Testis (tissue), 2 donors: ENCODE measurements at regions not wholly inside any gene's neighbourhood (a gene's known extent, or its start where the extent isn't known, plus 50 kb on each side); places are given as distances from the start of the nearest gene placed in this dataset.

Experiments
- DNase-seq: peaks from one replicate; pipeline ENCODE4 v3.0.0-alpha.2; 2019
- H3K27ac ChIP-seq, 2 donors: fragments of 200-600 bp; sonication (generic); one replicate each; pipeline ENCODE4 v1.5.1; 2019
- H3K27me3 ChIP-seq: fragments of 200-600 bp; sonication (generic); one replicate; pipeline ENCODE4 v1.5.1; 2019
- H3K36me3 ChIP-seq: fragments of 200-600 bp; sonication (generic); one replicate; pipeline ENCODE4 v1.5.1; 2017; ENCODE audit warnings: low read depth; ENCODE audit errors: missing control alignments
- H3K4me1 ChIP-seq: fragments of 200-600 bp; sonication (generic); one replicate; pipeline ENCODE4 v1.5.1; 2019
- H3K4me3 ChIP-seq, 2 donors: fragments of 200-600 bp; sonication (generic); one replicate each; pipeline ENCODE4 v1.5.1; 2017 to 2019
- H3K9me3 ChIP-seq: fragments of 200-600 bp; sonication (generic); one replicate; pipeline ENCODE4 v1.5.1; 2017
- CTCF ChIP-seq, 3 experiments: fragments of 450-650 bp in 2 of 3; fragments of 200-600 bp in 1 of 3; sonication (generic) in 1 of 3; IDR thresholded peaks; one replicate each; pipeline ENCODE4 v1.5.1; 2016 to 2019; ENCODE audit warnings: antibody characterized with exemption in 3 of 3, mild to moderate bottlenecking in 2 of 3, moderate library complexity in 1 of 3
- POLR2A ChIP-seq: fragments of 450-650 bp; IDR thresholded peaks from one replicate; pipeline ENCODE4 v1.6.1; 2017; ENCODE audit warnings: antibody characterized with exemption, mild to moderate bottlenecking, moderate library complexity
- WGBS, 2 donors: methylation state at CpG; one replicate each; pipeline ENCODE4 v1.1.5; 2018; 5-methylcytosine and 5-hydroxymethylcytosine counted together
- intact Hi-C: fragments of 100-400 bp; cut with DNase I; formaldehyde crosslinking; loops from one replicate; pipeline ENCODE4 v1.15.1; 2023; ENCODE audit warnings: low total_unique reads

GRCh38 chr10:14456218-14456869 lies 125.6 kb upstream of the FRMD4A start:
- Histone ChIP-seq H3K36me3 (no peaks in the 10 kb centered on the region), H3K4me1 (no peaks in the 10 kb centered on the region), H3K27me3 (no peaks in the 10 kb centered on the region), H3K4me3 (no peak overlapping the region), H3K9me3 (no peaks in the 10 kb centered on the region), H3K27ac (no peak overlapping the region)
- DNase-seq = no peak
- no peak for TF ChIP-seq POLR2A
- 87 to 88% methylated on average over 6 of the region's 6 CpGs for WGBS, 2 donors
- intact Hi-C loops = no loop called here

- intact Hi-C loops = no loop called here
- no peak for DNase-seq
- Histone ChIP-seq H3K4me1 (no peaks in the 10 kb centered on the region), H3K27ac (no peak overlapping the region), H3K4me3 (no peak overlapping the region), H3K9me3 (no peaks in the 10 kb centered on the region), H3K27me3 (no peaks in the 10 kb centered on the region), H3K36me3 (no peaks in the 10 kb centered on the region)
- TF ChIP-seq POLR2A (no peak), CTCF (IDR thresholded peaks at IDR 0.05) (no peak)
- WGBS, 2 donors = 72 to 80% methylated on average over 10 of the region's 10 CpGs
Measured at GRCh38 chr10:14454629-14455028, 123.9 kb upstream of the FRMD4A start.

- intact Hi-C loops = no loop called here
- 70 to 78% methylated on average over 12 of the region's 12 CpGs for WGBS, 2 donors
- no peak for TF ChIP-seq CTCF (IDR thresholded peaks at IDR 0.05)
- no peak for TF ChIP-seq POLR2A
- Histone ChIP-seq H3K27me3 (no peaks in the 10 kb centered on the region), H3K27ac (no peak overlapping the region), H3K36me3 (no peaks in the 10 kb centered on the region), H3K4me1 (no peaks in the 10 kb centered on the region), H3K9me3 (no peaks in the 10 kb centered on the region), H3K4me3 (no peak overlapping the region)
- DNase-seq = no peak
Measured at GRCh38 chr10:14454206-14454605, 123.5 kb upstream of the FRMD4A start.

GRCh38 chr10:14453593-14453992 lies 122.9 kb upstream of the FRMD4A start:
- TF ChIP-seq POLR2A = no peak
- TF ChIP-seq CTCF (IDR thresholded peaks at IDR 0.05) = no peak
- Histone ChIP-seq H3K9me3 (no peaks in the 10 kb centered on the region), H3K36me3 (no peaks in the 10 kb centered on the region), H3K4me1 (no peaks in the 10 kb centered on the region), H3K4me3 (no peak overlapping the region), H3K27ac (no peak overlapping the region), H3K27me3 (no peaks in the 10 kb centered on the region)
- intact Hi-C loops = no loop called here
- WGBS, 2 donors = 33% methylated on average over 4 of the region's 4 CpGs
- DNase-seq = no peak

GRCh38 chr10:14451341-14451740 lies 120.6 kb upstream of the FRMD4A start:
- no peaks in the 10 kb centered on the region for H3K36me3 ChIP-seq
- TF ChIP-seq POLR2A = no peak
- no peak for TF ChIP-seq CTCF (IDR thresholded peaks at IDR 0.05)
- DNase-seq = no peak
- 90 to 96% methylated on average over 6 of the region's 6 CpGs for WGBS, 2 donors
- no peaks in the 10 kb centered on the region for H3K4me1 ChIP-seq
- intact Hi-C loops = no loop called here
- H3K27ac ChIP-seq = no peak overlapping the region
- H3K4me3 ChIP-seq = no peak overlapping the region
- no peaks in the 10 kb centered on the region for H3K9me3 ChIP-seq
- H3K27me3 ChIP-seq = no peaks in the 10 kb centered on the region
